ENCODE measurements at regions not wholly inside any gene's neighbourhood (a gene's known extent, or its start where the extent isn't known, plus 50 kb on each side); places are given as distances from the start of the nearest gene placed in this dataset.

DNA sequence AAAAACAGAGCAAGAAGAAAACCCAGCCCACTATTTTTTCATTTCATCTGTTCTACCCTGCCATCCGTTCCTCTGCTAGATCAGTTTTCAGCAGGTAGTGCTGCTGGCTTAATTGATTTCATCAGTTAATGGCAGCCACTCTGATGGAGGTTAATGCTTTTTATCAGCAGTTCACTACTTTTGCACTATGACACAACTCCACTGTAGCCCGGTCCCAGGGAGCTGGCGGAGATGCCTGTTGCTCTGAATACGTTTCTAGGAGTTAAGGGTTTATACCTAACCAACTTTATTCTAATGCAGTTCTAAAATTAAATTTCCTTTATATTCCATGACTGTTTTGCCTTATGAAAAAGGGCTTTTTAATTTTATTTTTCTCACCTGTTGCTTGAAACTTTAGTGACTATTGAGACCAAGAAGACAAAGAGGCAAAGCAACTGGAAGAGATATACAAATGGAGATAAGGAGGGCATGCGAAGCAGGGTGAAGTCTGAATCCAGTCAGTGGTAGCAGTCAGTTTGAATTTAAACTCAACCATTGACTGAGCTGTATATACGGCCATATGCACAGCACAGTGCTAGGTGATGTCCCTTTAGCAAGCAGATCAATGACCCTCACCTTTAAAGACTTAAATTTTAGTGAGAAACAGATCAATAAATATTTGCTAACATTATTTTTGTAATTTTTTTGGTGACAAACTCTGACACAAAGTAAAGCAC is 477.9 kb downstream of the LMO4 start:
- Histone ChIP-seq H3K27ac (peak overlapping the region; percentile 49 to 83 (median 75)), H3K4me3 (peak overlapping the region; percentile 5 to 19), H3K27me3 (no peaks in the 10 kb centered on the region), H3K4me1 (peaks cover 0 to 16% (median 3%) of the 10 kb centered on the region in 3 donors), H3K36me3 (no peaks in the 10 kb centered on the region), H3K9me3 (no peaks in the 10 kb centered on the region)
- TF ChIP-seq POLR2A (IDR thresholded peaks at IDR 0.05) = no peak
- TF ChIP-seq POLR2AphosphoS5 (IDR thresholded peaks at IDR 0.05) = no peak
- no peak for TF ChIP-seq EP300 (IDR thresholded peaks at IDR 0.05)
- TF ChIP-seq, protein P1, sequence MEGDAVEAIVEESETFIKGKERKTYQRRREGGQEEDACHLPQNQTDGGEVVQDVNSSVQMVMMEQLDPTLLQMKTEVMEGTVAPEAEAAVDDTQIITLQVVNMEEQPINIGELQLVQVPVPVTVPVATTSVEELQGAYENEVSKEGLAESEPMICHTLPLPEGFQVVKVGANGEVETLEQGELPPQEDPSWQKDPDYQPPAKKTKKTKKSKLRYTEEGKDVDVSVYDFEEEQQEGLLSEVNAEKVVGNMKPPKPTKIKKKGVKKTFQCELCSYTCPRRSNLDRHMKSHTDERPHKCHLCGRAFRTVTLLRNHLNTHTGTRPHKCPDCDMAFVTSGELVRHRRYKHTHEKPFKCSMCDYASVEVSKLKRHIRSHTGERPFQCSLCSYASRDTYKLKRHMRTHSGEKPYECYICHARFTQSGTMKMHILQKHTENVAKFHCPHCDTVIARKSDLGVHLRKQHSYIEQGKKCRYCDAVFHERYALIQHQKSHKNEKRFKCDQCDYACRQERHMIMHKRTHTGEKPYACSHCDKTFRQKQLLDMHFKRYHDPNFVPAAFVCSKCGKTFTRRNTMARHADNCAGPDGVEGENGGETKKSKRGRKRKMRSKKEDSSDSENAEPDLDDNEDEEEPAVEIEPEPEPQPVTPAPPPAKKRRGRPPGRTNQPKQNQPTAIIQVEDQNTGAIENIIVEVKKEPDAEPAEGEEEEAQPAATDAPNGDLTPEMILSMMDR (IDR thresholded peaks at IDR 0.05) = no peak
- ATAC-seq = no peak
- WGBS, 2 donors (ENCODE audit: low coverage in 1 of 2) = 43 to 83% methylated on average over 2 to 6 of the region's 6 CpGs

DNA sequence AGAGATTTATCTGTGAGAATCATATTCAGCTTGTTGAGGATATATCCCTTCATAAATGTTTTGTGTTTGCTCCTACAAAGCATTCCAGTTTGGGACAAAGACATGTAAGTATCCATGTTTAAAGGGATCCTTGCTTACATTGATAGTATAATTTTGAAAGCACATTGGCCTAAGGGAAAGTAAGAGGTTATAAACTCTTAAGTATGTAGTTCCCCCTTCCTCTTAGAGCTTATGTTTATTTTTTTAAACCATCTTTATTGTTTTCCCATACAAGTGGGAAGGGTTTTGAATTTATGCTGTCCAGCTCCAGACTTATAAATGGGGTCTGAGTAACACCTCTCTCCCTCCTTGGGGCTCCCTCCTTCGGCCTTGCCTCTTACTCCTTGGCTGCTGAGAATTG is 481.5 kb downstream of the LMO4 start:
- Histone ChIP-seq H3K4me1 (peaks cover 3 to 40% (median 3%) of the 10 kb centered on the region in 3 donors), H3K9me3 (no peaks in the 10 kb centered on the region), H3K36me3 (no peaks in the 10 kb centered on the region), H3K27me3 (no peaks in the 10 kb centered on the region), H3K27ac (no peak overlapping the region), H3K4me3 (no peak overlapping the region)
- ATAC-seq = no peak
- WGBS, 2 donors (ENCODE audit: low coverage in 1 of 2) = 40 to 85% methylated on average over 1 of the region's 1 CpG
- TF ChIP-seq POLR2AphosphoS5 (IDR thresholded peaks at IDR 0.05) (no peak), EP300 (IDR thresholded peaks at IDR 0.05) (no peak), POLR2A (IDR thresholded peaks at IDR 0.05) (no peak)
- TF ChIP-seq, protein P1 (IDR thresholded peaks at IDR 0.05) = no peak

DNA sequence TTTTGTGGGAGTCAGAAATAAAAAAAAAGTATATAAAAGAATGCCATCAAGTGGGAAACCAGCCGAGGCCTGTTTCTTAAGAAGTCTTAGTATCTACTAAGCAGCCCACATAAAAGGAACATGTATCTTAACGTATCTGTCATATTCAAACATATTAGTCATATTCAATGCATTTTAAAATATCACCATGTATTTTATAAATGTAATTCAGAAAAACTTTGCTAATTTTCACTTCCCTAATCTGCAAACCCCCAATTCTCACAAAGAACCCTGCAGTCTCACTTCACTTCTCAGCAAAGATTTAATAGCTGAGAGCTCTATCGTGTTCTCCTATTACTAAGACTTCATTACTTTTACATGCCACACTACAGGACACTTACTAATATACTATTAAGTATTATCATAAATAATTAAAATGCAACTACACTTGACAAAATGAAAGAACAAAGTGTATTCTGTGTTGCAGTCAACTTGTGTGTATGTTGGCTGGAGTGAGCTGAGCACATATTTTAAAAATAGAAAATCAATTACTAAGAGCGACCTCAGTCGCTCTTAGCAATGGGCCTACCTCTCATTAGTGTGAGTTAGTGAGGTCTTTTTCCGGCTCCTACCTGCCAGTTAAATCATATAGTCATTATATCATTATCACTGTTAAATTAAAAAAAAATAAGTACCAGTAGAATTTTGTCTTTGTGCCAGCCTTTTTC is 484.3 kb downstream of the LMO4 start:
- Histone ChIP-seq H3K36me3 (no peaks in the 10 kb centered on the region), H3K27ac (peak overlapping the region in 1 of 4 donors; percentile 38), H3K27me3 (no peaks in the 10 kb centered on the region), H3K4me3 (no peak overlapping the region), H3K4me1 (peaks cover 3 to 45% (median 3%) of the 10 kb centered on the region in 3 donors), H3K9me3 (no peaks in the 10 kb centered on the region)
- WGBS, 2 donors (ENCODE audit: low coverage in 1 of 2) = 47 to 73% methylated on average over 6 of the region's 6 CpGs
- no peak for ATAC-seq
- TF ChIP-seq, protein P1 (IDR thresholded peaks at IDR 0.05) = no peak
- TF ChIP-seq POLR2AphosphoS5 (IDR thresholded peaks at IDR 0.05) = no peak
- TF ChIP-seq EP300 (IDR thresholded peaks at IDR 0.05) = no peak
- no peak for TF ChIP-seq POLR2A (IDR thresholded peaks at IDR 0.05)

DNA sequence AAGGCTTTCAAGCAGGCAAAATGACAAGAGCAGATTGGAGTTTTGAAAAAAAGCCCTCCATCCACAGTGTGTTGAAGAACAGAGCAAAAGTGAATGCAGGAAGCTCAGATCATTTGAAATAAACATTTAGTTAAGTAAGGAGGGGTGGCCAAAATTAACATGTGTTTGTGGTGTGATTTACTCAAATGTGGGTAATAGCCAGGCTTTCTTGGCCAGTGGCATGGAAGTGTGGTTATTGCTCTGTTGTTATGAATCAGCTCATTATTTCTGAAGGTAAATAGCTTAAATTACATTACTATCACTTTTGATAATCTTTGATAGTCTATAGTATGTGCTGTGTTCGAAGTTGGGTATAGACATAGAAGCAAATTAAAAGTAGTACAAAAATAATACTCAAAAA is 485.9 kb downstream of the LMO4 start:
- Histone ChIP-seq H3K9me3 (no peaks in the 10 kb centered on the region), H3K27ac (peak overlapping the region in 2 of 4 donors; percentile 1 to 38), H3K4me3 (no peak overlapping the region), H3K36me3 (no peaks in the 10 kb centered on the region), H3K4me1 (peaks cover 3 to 47% (median 3%) of the 10 kb centered on the region in 3 donors), H3K27me3 (no peaks in the 10 kb centered on the region)
- ATAC-seq = no peak
- WGBS, 2 donors (ENCODE audit: low coverage in 1 of 2) = 57 to 78% methylated on average over 1 of the region's 1 CpG
- TF ChIP-seq POLR2AphosphoS5 (IDR thresholded peaks at IDR 0.05) (no peak), POLR2A (IDR thresholded peaks at IDR 0.05) (no peak), EP300 (IDR thresholded peaks at IDR 0.05) (no peak)
- TF ChIP-seq, protein P1 (IDR thresholded peaks at IDR 0.05) = no peak
